ENCODE measurements at regions not wholly inside any gene's neighbourhood (a gene's known extent, or its start where the extent isn't known, plus 50 kb on each side); places are given as distances from the start of the nearest gene placed in this dataset.

DNA sequence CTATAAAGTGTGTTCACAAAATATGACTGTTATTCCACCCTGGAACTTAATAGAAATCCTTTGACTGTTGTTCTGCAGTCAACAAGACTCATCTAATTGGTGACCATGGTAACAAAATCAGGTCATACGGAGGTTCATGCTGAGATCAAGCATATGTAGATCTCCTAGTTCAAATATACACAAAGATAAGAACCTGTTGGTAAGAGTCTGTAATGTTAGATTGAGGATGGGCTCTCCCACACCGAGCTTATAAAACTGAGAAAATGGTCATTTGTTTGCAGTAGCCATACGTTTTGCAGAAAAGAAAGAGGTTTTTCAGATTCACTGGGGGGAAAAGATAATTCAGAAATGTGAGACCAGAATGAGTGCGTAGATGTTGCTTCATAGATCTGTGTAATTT is 468.1 kb downstream of the RPS6KC1 start:
- H3K4me2 ChIP-seq (ENCODE audit: low read length): no peak overlapping the region
- TF ChIP-seq, protein P1, sequence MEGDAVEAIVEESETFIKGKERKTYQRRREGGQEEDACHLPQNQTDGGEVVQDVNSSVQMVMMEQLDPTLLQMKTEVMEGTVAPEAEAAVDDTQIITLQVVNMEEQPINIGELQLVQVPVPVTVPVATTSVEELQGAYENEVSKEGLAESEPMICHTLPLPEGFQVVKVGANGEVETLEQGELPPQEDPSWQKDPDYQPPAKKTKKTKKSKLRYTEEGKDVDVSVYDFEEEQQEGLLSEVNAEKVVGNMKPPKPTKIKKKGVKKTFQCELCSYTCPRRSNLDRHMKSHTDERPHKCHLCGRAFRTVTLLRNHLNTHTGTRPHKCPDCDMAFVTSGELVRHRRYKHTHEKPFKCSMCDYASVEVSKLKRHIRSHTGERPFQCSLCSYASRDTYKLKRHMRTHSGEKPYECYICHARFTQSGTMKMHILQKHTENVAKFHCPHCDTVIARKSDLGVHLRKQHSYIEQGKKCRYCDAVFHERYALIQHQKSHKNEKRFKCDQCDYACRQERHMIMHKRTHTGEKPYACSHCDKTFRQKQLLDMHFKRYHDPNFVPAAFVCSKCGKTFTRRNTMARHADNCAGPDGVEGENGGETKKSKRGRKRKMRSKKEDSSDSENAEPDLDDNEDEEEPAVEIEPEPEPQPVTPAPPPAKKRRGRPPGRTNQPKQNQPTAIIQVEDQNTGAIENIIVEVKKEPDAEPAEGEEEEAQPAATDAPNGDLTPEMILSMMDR (IDR thresholded peaks at IDR 0.05): no peak
- H3K9me3 ChIP-seq (ENCODE audit: control insufficient read depth, low read length): no peaks in the 10 kb centered on the region
- H3K27me3 ChIP-seq (ENCODE audit: control insufficient read depth, insufficient read depth, low read length): no peaks in the 10 kb centered on the region
- H3K36me3 ChIP-seq (ENCODE audit: control insufficient read depth, insufficient read depth, low read length): no peaks in the 10 kb centered on the region
- H3K4me1 ChIP-seq: no peaks in the 10 kb centered on the region
- no peak overlapping the region for H2AFZ ChIP-seq
- H3K9ac ChIP-seq: no peak overlapping the region
- no peak overlapping the region for H3K4me3 ChIP-seq (ENCODE audit: low read depth, low read length)
- H3K79me2 ChIP-seq: no peaks in the 10 kb centered on the region
- H3K27ac ChIP-seq: no peak overlapping the region

DNA sequence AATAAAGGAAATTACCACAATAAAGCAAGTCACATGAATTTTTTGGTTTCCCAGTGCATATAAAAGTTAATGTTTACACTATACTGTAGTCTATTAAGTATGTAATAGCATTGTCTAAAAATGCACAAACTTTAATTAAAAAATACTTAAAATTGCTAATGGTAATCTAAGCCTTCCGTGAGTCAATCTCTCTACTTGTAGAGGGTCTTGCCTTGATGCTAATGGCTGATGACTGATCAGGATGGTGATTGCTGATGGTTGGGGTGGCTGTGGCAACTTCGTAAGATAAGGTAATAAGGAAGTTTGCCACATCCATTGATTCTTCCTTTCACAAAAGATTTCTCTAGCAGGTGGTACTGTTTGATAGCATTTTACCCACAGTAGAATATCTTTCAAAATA is 466.6 kb upstream of the PROX1 start:
- no peaks in the 10 kb centered on the region for H3K36me3 ChIP-seq (ENCODE audit: control insufficient read depth, insufficient read depth, low read length)
- no peaks in the 10 kb centered on the region for H3K27me3 ChIP-seq (ENCODE audit: control insufficient read depth, insufficient read depth, low read length)
- H3K4me3 ChIP-seq (ENCODE audit: low read depth, low read length): no peak overlapping the region
- H3K79me2 ChIP-seq: no peaks in the 10 kb centered on the region
- H3K4me1 ChIP-seq: no peaks in the 10 kb centered on the region
- no peaks in the 10 kb centered on the region for H3K9me3 ChIP-seq (ENCODE audit: control insufficient read depth, low read length)
- TF ChIP-seq, protein P1 (IDR thresholded peaks at IDR 0.05): no peak
- H3K4me2 ChIP-seq (ENCODE audit: low read length): no peak overlapping the region
- no peak overlapping the region for H3K27ac ChIP-seq
- H3K9ac ChIP-seq: no peak overlapping the region
- no peak overlapping the region for H2AFZ ChIP-seq

DNA sequence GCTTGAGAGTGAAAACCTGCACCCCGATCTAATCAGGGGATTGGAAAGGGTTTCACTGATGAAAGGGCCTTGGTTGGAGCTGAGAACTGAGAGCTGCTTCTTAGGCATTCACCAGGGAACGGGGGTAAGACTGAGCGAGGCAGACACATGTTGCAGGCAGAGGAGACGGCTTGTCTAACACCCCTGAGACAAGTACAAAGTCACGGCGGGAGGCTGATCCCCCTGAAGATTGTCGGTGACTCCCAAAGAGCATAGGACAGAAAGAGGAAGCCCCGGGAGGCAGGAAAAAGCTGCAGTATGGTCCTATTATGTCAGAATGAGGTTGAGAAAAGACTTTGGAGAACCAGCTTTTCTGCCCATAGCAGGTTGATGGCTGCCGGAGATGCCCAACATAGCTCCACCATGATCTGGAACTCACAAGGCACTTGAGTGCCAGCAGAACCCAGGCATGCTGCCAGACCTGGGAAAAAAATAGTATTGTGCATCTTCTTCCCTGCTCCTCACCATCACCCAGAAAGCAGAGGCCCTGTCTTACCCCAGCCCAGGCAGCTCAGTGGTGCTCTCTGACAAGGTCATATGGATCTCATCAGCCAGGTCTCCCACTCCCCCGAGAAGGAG is 463.9 kb upstream of the PROX1 start:
- H3K4me3 ChIP-seq (ENCODE audit: low read depth, low read length): no peak overlapping the region

DNA sequence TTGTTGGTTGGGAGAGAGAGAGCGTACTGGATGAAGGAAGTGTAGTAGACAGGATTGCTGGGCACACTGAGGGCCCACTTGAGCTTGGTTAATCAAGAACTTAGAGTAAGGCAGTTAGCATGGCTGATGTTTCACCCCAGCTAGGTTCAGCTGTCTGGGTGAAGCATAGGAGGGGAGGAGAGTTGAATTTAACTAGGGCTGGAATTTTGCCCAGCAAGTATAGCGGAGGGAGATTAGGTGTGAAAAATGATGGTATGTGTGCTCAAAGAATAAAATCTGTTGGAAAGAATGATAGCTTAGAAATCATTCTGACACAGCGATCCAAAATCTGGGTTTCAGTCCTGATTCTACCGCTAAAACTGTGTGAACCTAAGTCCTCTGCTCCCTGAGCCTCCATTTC is 461.5 kb upstream of the PROX1 start:
- Histone ChIP-seq H3K79me2 (no peaks in the 10 kb centered on the region), H3K4me2 (ENCODE audit: low read length) (no peak overlapping the region), H3K27me3 (ENCODE audit: control insufficient read depth, insufficient read depth, low read length) (no peaks in the 10 kb centered on the region), H3K9me3 (ENCODE audit: control insufficient read depth, low read length) (no peaks in the 10 kb centered on the region), H3K9ac (no peak overlapping the region), H3K4me1 (no peaks in the 10 kb centered on the region), H3K36me3 (ENCODE audit: control insufficient read depth, insufficient read depth, low read length) (no peaks in the 10 kb centered on the region), H3K27ac (no peak overlapping the region), H2AFZ (no peak overlapping the region), H3K4me3 (ENCODE audit: low read depth, low read length) (no peak overlapping the region)
- TF ChIP-seq, protein P1 (IDR thresholded peaks at IDR 0.05): no peak

More for the DNA sequence above, 463.9 kb upstream of the PROX1 start:
- Histone ChIP-seq H2AFZ (no peak overlapping the region), H3K79me2 (no peaks in the 10 kb centered on the region), H3K9ac (no peak overlapping the region), H3K27ac (no peak overlapping the region), H3K4me2 (ENCODE audit: low read length) (no peak overlapping the region), H3K36me3 (ENCODE audit: control insufficient read depth, insufficient read depth, low read length) (no peaks in the 10 kb centered on the region), H3K9me3 (ENCODE audit: control insufficient read depth, low read length) (no peaks in the 10 kb centered on the region), H3K27me3 (ENCODE audit: control insufficient read depth, insufficient read depth, low read length) (no peaks in the 10 kb centered on the region), H3K4me1 (no peaks in the 10 kb centered on the region)
- TF ChIP-seq, protein P1 (IDR thresholded peaks at IDR 0.05): no peak

DNA sequence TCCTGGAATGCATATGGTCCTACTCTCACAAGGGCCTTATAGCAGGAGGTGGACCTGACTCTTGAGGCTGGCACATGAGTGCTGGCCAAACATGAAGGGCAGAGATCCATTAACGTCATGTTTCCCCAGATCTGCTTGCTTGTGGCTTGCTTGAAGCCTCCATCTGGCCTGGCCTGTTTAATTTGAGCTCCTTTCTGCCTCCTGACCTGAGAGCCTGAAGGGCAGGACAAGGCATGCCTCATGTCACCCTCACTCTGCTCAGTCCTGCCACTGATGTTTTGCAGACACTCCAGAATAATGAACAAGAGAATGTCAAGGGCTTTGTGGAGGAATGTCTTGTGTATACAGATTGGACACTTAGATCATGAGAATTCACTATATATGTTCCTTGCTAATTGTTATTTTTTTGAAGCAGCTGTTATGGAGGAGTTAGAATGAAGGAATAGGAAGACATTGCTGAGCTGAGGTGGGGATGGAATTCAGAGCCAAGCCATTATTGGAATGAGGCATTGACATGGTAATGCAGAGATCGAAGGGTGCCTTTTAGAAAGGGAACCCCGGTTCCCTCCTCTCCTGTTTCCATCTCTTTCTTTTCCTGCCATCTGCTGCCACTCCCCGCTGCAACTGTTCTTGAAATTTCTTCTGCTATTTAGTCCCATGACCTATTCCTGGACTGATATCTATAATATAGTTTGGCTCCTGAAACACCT is 457.0 kb upstream of the PROX1 start:
- Histone ChIP-seq H3K4me1 (no peaks in the 10 kb centered on the region), H3K9ac (no peak overlapping the region), H2AFZ (no peak overlapping the region), H3K36me3 (ENCODE audit: control insufficient read depth, insufficient read depth, low read length) (no peaks in the 10 kb centered on the region), H3K27ac (no peak overlapping the region), H3K4me3 (ENCODE audit: low read depth, low read length) (no peak overlapping the region), H3K9me3 (ENCODE audit: control insufficient read depth, low read length) (no peaks in the 10 kb centered on the region), H3K79me2 (no peaks in the 10 kb centered on the region), H3K27me3 (ENCODE audit: control insufficient read depth, insufficient read depth, low read length) (no peaks in the 10 kb centered on the region), H3K4me2 (ENCODE audit: low read length) (no peak overlapping the region)
- TF ChIP-seq, protein P1 (IDR thresholded peaks at IDR 0.05): no peak
